Kidney epithelial cell (primary cell): ENCODE measurements at regions not wholly inside any gene's neighbourhood (a gene's known extent, or its start where the extent isn't known, plus 50 kb on each side); places are given as distances from the start of the nearest gene placed in this dataset.

Experiments used
- DNase-seq: peaks from one replicate; pipeline ENCODE4 v3.0.0-alpha.2; 2010; ENCODE audit warnings: low read depth
- H3K27me3 ChIP-seq: 2 replicates; pipeline ENCODE4 v1.6.0; 2011; ENCODE audit warnings: low read length; ENCODE audit not compliant: control insufficient read depth, insufficient read depth
- H3K36me3 ChIP-seq: 2 replicates; pipeline ENCODE4 v1.5.1; 2011; ENCODE audit warnings: low read length; ENCODE audit not compliant: control insufficient read depth, insufficient read depth
- H3K4me3 ChIP-seq: 2 replicates; pipeline ENCODE4 v1.5.1; 2011; ENCODE audit warnings: low read depth, mild to moderate bottlenecking, control low read depth, low read length
- CTCF ChIP-seq: IDR thresholded peaks from 2 replicates; pipeline ENCODE4 v1.5.1; 2011; ENCODE audit warnings: mild to moderate bottlenecking, moderate library complexity, low read length, control low read depth, inconsistent platforms; ENCODE audit not compliant: insufficient read depth, poor library complexity, severe bottlenecking

GRCh38 chr20:59398537-59399205 lies 98.3 kb downstream of the EDN3 start:
- H3K27me3 ChIP-seq: peaks cover 25% of the 10 kb centered on the region
- no peak overlapping the region for H3K4me3 ChIP-seq
- H3K36me3 ChIP-seq: no peaks in the 10 kb centered on the region
- DNase-seq: no peak
- TF ChIP-seq CTCF: no peak

- no peak for DNase-seq
- Histone ChIP-seq H3K4me3 (no peak overlapping the region), H3K36me3 (no peaks in the 10 kb centered on the region), H3K27me3 (peaks cover 34% of the 10 kb centered on the region)
- TF ChIP-seq CTCF: no peak
Measured at GRCh38 chr20:59399426-59400099, 99.2 kb downstream of the EDN3 start.

- Histone ChIP-seq H3K36me3 (no peaks in the 10 kb centered on the region), H3K27me3 (peaks cover 40% of the 10 kb centered on the region), H3K4me3 (no peak overlapping the region)
- no peak for DNase-seq
- no peak for TF ChIP-seq CTCF
Measured at GRCh38 chr20:59400708-59401107, 100.3 kb downstream of the EDN3 start.

- Histone ChIP-seq H3K4me3 (no peak overlapping the region), H3K27me3 (peaks cover 40% of the 10 kb centered on the region), H3K36me3 (no peaks in the 10 kb centered on the region)
- TF ChIP-seq CTCF: no peak
- no peak for DNase-seq
Measured at GRCh38 chr20:59402681-59403080, 102.3 kb downstream of the EDN3 start.

- H3K36me3 ChIP-seq: no peaks in the 10 kb centered on the region
- TF ChIP-seq CTCF: peak; percentile 57
- H3K4me3 ChIP-seq: no peak overlapping the region
- DNase-seq: no peak
- H3K27me3 ChIP-seq: peaks cover 40% of the 10 kb centered on the region
Measured at GRCh38 chr20:59403261-59403961, 103.0 kb downstream of the EDN3 start.
